HepG2 (cell line): ENCODE measurements at regions not wholly inside any gene's neighbourhood (a gene's known extent, or its start where the extent isn't known, plus 50 kb on each side); places are given as distances from the start of the nearest gene placed in this dataset.

Source experiments
- CEBPB ChIP-seq: IDR thresholded peaks from 2 replicates; pipeline ENCODE4 v1.6.1; 2011; ENCODE audit warnings: low read depth, low read length, improper control_type of control experiment, borderline replicate concordance
- GFI1 ChIP-seq: sonication (generic); formaldehyde crosslinking; IDR thresholded peaks from 2 replicates; pipeline ENCODE4 v1.5.0; 2020; ENCODE audit warnings: missing genetic modification reagents, mild to moderate bottlenecking, borderline replicate concordance
- POGZ ChIP-seq: sonication (generic); formaldehyde crosslinking; IDR thresholded peaks from 2 replicates; pipeline ENCODE4 v1.4.0; 2020; ENCODE audit warnings: mild to moderate bottlenecking, missing genetic modification reagents
- RAD21 ChIP-seq: fragments of 450-650 bp; formaldehyde crosslinking; IDR thresholded peaks from 2 replicates; pipeline ENCODE4 v1.5.0; 2020; ENCODE audit warnings: mild to moderate bottlenecking
- SAP130 ChIP-seq: IDR thresholded peaks from 2 replicates; pipeline ENCODE4 v1.6.1; 2016; ENCODE audit warnings: low read depth
- ZBTB1 ChIP-seq: sonication (generic); formaldehyde crosslinking; IDR thresholded peaks from 2 replicates; pipeline ENCODE4 v1.4.0; 2020; ENCODE audit warnings: missing genetic modification reagents, borderline replicate concordance
- ZNF646 ChIP-seq: sonication (generic); formaldehyde crosslinking; IDR thresholded peaks from 2 replicates; pipeline ENCODE4 v1.9.0; 2021; ENCODE audit warnings: mild to moderate bottlenecking, missing genetic modification reagents
- TF ChIP-seq, protein P1 (sequence below): IDR thresholded peaks from 2 replicates; pipeline ENCODE4 v1.6.1; 2016; ENCODE audit warnings: missing biosample characterization, missing genetic modification reagents, low read depth

- TF ChIP-seq ZNF646 (no peak), ZBTB1 (CRISPR knock-in tag) (no peak), GFI1 (no peak), POGZ (CRISPR knock-in tag) (no peak), CEBPB (no peak), SAP130 (CRISPR knock-in tag) (no peak), RAD21 (CRISPR knock-in tag) (no peak)
- TF ChIP-seq, protein P1, sequence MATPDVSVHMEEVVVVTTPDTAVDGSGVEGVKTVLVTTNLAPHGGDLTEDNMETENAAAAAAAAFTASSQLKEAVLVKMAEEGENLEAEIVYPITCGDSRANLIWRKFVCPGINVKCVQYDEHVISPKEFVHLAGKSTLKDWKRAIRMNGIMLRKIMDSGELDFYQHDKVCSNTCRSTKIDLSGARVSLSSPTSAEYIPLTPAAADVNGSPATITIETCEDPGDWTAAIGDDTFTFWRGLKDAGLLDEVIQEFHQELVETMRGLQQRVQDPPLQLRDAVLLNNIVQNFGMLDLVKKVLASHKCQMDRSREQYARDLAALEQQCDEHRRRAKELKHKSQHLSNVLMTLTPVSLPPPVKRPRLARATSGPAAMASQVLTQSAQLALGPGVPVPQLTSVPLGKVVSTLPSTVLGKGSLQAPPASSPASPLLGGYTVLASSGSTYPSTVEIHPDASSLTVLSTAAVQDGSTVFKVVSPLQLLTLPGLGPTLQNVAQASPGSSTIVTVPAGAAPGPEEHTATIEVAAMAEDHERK: no peak
Observed at GRCh38 chr6:67535946-67536345, 1099.1 kb upstream of the ADGRB3 start (continued).
